DOHH2 (cell line): ENCODE measurements at regions not wholly inside any gene's neighbourhood (a gene's known extent, or its start where the extent isn't known, plus 50 kb on each side); places are given as distances from the start of the nearest gene placed in this dataset.

Experiments used
- H3F3A ChIP-seq: fragments of 200-600 bp; sonication (generic), shearing (Covaris generic); 2 replicates; pipeline ENCODE4 v1.6.0; 2016; ENCODE audit warnings: antibody characterized with exemption, mild to moderate bottlenecking; ENCODE audit not compliant: control insufficient read depth, insufficient read depth
- H3K27ac ChIP-seq: fragments of 200-600 bp; sonication (generic); 2 replicates; pipeline ENCODE4 v1.5.1; 2014; ENCODE audit warnings: low read depth, mild to moderate bottlenecking, low read length, moderate library complexity
- H3K27me3 ChIP-seq: fragments of 200-600 bp; sonication (generic); 2 replicates; pipeline ENCODE4 v1.6.1; 2014; ENCODE audit warnings: mild to moderate bottlenecking, low read length, mixed read lengths; ENCODE audit not compliant: control insufficient read depth
- H3K36me3 ChIP-seq: fragments of 200-600 bp; sonication (generic); 2 replicates; pipeline ENCODE4 v1.6.1; 2014; ENCODE audit warnings: mild to moderate bottlenecking, low read length, moderate library complexity, mixed read lengths; ENCODE audit not compliant: control insufficient read depth
- H3K4me1 ChIP-seq: fragments of 200-600 bp; sonication (generic); 2 replicates; pipeline ENCODE4 v1.6.1; 2014; ENCODE audit warnings: mild to moderate bottlenecking, low read length, mixed read lengths; ENCODE audit not compliant: control insufficient read depth
- H3K4me2 ChIP-seq: fragments of 200-600 bp; sonication (generic); 2 replicates; pipeline ENCODE4 v1.6.0; 2014; ENCODE audit warnings: mild to moderate bottlenecking, low read length, moderate library complexity
- H3K4me3 ChIP-seq: fragments of 200-600 bp; sonication (generic); 2 replicates; pipeline ENCODE4 v1.5.1; 2014; ENCODE audit warnings: mild to moderate bottlenecking, low read length, mixed read lengths
- H3K79me2 ChIP-seq: fragments of 200-600 bp; sonication (generic); 2 replicates; pipeline ENCODE4 v1.6.1; 2014; ENCODE audit warnings: mild to moderate bottlenecking, low read length, mixed read lengths; ENCODE audit not compliant: control insufficient read depth
- H3K9me2 ChIP-seq: fragments of 200-600 bp; sonication (generic); replicated peaks from 2 replicates; pipeline ENCODE4 v1.6.1; 2014; ENCODE audit warnings: mild to moderate bottlenecking, low read length, mixed read lengths; ENCODE audit not compliant: control insufficient read depth
- H3K9me3 ChIP-seq: fragments of 200-600 bp; sonication (generic); 2 replicates; pipeline ENCODE4 v1.6.1; 2014; ENCODE audit warnings: antibody characterized with exemption, low read length, mixed read lengths; ENCODE audit not compliant: control insufficient read depth, insufficient read depth
- H4K20me1 ChIP-seq: fragments of 200-600 bp; sonication (generic); 2 replicates; pipeline ENCODE4 v1.6.0; 2014; ENCODE audit warnings: low read depth, mild to moderate bottlenecking, antibody characterized with exemption, low read length, moderate library complexity; ENCODE audit not compliant: control insufficient read depth, insufficient read depth
- EZH2phosphoT487 ChIP-seq: fragments of 200-600 bp; sonication (generic); IDR thresholded peaks from 2 replicates; pipeline ENCODE4 v1.6.1; 2017; ENCODE audit warnings: borderline replicate concordance, mild to moderate bottlenecking, antibody characterized with exemption, low read length, moderate library complexity, mixed read lengths
- TF ChIP-seq, protein P1 (sequence below): fragments of 200-600 bp; sonication (generic); IDR thresholded peaks from one replicate; pipeline ENCODE4 v1.5.1; 2014; ENCODE audit warnings: antibody characterized with exemption, mild to moderate bottlenecking, low read depth, low read length; ENCODE audit not compliant: poor library complexity, severe bottlenecking

DNA sequence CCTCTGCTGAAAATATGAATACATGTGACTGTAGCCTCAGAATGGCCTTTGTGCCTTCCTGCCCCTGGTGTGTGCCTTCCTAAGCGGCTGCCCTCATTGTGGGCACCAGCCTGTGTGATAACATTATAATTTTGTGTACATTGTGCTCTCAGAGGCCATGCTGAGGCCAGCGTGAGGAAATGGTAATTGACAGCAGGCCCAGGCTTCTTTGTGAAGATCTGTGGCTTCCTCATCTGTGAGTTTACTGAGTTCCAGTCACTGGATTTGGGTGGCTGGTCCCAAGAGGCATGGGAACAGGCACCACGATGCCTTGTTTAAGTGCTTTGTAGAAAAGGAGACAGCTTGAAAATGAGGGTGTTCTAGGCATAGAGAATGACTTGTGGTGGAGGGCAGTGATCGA, 389.3 kb downstream of the OMA1 start:
- H3K4me2 ChIP-seq, result no peak overlapping the region
- no peaks in the 10 kb centered on the region for H3K27me3 ChIP-seq
- no peaks in the 10 kb centered on the region for H3K9me3 ChIP-seq
- no peak overlapping the region for H3K27ac ChIP-seq
- H3K79me2 ChIP-seq, result no peaks in the 10 kb centered on the region
- H3K4me1 ChIP-seq, result no peaks in the 10 kb centered on the region
- no peaks in the 10 kb centered on the region for H3F3A ChIP-seq
- TF ChIP-seq, protein P1, sequence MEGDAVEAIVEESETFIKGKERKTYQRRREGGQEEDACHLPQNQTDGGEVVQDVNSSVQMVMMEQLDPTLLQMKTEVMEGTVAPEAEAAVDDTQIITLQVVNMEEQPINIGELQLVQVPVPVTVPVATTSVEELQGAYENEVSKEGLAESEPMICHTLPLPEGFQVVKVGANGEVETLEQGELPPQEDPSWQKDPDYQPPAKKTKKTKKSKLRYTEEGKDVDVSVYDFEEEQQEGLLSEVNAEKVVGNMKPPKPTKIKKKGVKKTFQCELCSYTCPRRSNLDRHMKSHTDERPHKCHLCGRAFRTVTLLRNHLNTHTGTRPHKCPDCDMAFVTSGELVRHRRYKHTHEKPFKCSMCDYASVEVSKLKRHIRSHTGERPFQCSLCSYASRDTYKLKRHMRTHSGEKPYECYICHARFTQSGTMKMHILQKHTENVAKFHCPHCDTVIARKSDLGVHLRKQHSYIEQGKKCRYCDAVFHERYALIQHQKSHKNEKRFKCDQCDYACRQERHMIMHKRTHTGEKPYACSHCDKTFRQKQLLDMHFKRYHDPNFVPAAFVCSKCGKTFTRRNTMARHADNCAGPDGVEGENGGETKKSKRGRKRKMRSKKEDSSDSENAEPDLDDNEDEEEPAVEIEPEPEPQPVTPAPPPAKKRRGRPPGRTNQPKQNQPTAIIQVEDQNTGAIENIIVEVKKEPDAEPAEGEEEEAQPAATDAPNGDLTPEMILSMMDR, result no peak
- TF ChIP-seq EZH2phosphoT487, result no peak
- no peaks in the 10 kb centered on the region for H3K36me3 ChIP-seq
- H3K9me2 ChIP-seq, result no peaks in the 10 kb centered on the region
- H3K4me3 ChIP-seq, result no peak overlapping the region
- no peaks in the 10 kb centered on the region for H4K20me1 ChIP-seq

DNA sequence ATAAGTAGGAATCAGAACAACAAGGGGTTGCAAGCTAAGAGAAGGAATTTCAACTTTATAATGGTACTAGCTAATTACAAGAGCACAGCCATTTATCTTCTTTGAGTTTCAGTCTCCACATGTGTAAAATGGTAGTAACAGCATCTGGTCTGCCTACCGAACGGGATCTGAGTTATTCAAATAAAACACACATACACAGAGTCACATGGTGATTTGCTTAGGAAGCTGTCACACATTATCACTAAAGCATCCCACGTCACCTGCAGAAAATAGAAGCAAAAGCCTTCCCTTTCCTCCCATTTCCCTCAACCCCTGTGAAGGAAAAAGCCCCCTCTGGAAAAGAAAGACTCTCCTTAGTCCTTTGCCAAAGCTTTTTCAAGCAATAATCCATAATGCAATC, 389.7 kb downstream of the OMA1 start:
- Histone ChIP-seq H3K9me3 (no peaks in the 10 kb centered on the region), H3K27me3 (no peaks in the 10 kb centered on the region), H3F3A (no peaks in the 10 kb centered on the region), H4K20me1 (no peaks in the 10 kb centered on the region), H3K4me2 (no peak overlapping the region), H3K27ac (no peak overlapping the region), H3K4me3 (no peak overlapping the region), H3K79me2 (no peaks in the 10 kb centered on the region), H3K36me3 (no peaks in the 10 kb centered on the region), H3K4me1 (no peaks in the 10 kb centered on the region), H3K9me2 (no peaks in the 10 kb centered on the region)
- no peak for TF ChIP-seq EZH2phosphoT487
- TF ChIP-seq, protein P1, result no peak

DNA sequence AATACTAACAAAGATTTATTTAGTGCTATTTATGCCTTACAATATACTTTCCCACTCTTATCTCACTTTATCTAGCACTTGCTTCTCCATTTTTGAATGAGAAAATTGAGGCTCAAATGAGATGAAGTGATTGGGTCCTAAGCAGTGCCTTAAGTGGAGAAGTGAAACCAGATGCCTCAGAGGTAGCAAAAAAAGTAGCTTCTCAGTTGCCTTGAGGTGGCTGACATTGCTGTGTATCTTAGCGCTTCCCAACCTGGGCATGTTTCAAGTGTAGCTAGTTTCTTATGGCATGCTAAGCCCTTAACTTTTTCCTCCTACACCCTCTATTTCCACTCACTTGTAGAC, 390.4 kb downstream of the OMA1 start:
- H3K4me2 ChIP-seq, result no peak overlapping the region
- H3F3A ChIP-seq, result no peaks in the 10 kb centered on the region
- H3K27me3 ChIP-seq, result no peaks in the 10 kb centered on the region
- no peak overlapping the region for H3K4me3 ChIP-seq
- no peaks in the 10 kb centered on the region for H3K9me2 ChIP-seq
- no peaks in the 10 kb centered on the region for H3K9me3 ChIP-seq
- H3K36me3 ChIP-seq, result no peaks in the 10 kb centered on the region
- no peaks in the 10 kb centered on the region for H4K20me1 ChIP-seq
- H3K4me1 ChIP-seq, result no peaks in the 10 kb centered on the region
- TF ChIP-seq EZH2phosphoT487, result no peak
- TF ChIP-seq, protein P1, result no peak
- no peak overlapping the region for H3K27ac ChIP-seq
- H3K79me2 ChIP-seq, result no peaks in the 10 kb centered on the region
